H9 (cell line): ENCODE measurements at regions not wholly inside any gene's neighbourhood (a gene's known extent, or its start where the extent isn't known, plus 50 kb on each side); places are given as distances from the start of the nearest gene placed in this dataset.

Experiments
- DNase-seq: peaks from one replicate; pipeline ENCODE4 v3.0.0-alpha.2; 2017
- H2AFZ ChIP-seq: one replicate; pipeline ENCODE4 v1.6.1; 2013; ENCODE audit warnings: mild to moderate bottlenecking, low read length, control low read depth, moderate library complexity
- H2AK5ac ChIP-seq: 2 replicates; pipeline ENCODE4 v1.6.1; 2013; ENCODE audit warnings: low read length, control low read depth, mixed read lengths; ENCODE audit not compliant: insufficient read length
- H2BK120ac ChIP-seq: one replicate; pipeline ENCODE4 v1.6.1; 2013; ENCODE audit warnings: low read depth, mild to moderate bottlenecking, low read length, control low read depth, inconsistent platforms; ENCODE audit not compliant: poor library complexity, severe bottlenecking
- H2BK12ac ChIP-seq: 2 replicates; pipeline ENCODE4 v1.6.1; 2013; ENCODE audit warnings: low read length, control low read depth, mixed read lengths, low read depth; ENCODE audit not compliant: insufficient read length
- H2BK15ac ChIP-seq: 2 replicates; pipeline ENCODE4 v1.6.1; 2013; ENCODE audit warnings: low read depth, low read length, control low read depth
- H2BK20ac ChIP-seq: one replicate; pipeline ENCODE4 v1.6.1; 2013; ENCODE audit warnings: low read depth, mild to moderate bottlenecking, low read length, control low read depth, inconsistent platforms; ENCODE audit not compliant: poor library complexity, severe bottlenecking
- H2BK5ac ChIP-seq: 2 replicates; pipeline ENCODE4 v1.6.1; 2013; ENCODE audit warnings: low read length, control low read depth, mixed read lengths; ENCODE audit not compliant: insufficient read length
- H3K14ac ChIP-seq: 2 replicates; pipeline ENCODE4 v1.6.1; 2013; ENCODE audit warnings: low read length, control low read depth; ENCODE audit not compliant: insufficient read depth
- H3K18ac ChIP-seq: 2 replicates; pipeline ENCODE4 v1.6.1; 2013; ENCODE audit warnings: low read depth, mild to moderate bottlenecking, mixed read lengths, low read length, control low read depth; ENCODE audit not compliant: insufficient read length
- H3K23ac ChIP-seq: 2 replicates; pipeline ENCODE4 v1.6.1; 2013; ENCODE audit warnings: low read length, control low read depth, mixed read lengths, low read depth; ENCODE audit not compliant: insufficient read length
- H3K23me2 ChIP-seq: 2 replicates; pipeline ENCODE4 v1.6.1; 2013; ENCODE audit warnings: low read depth, mild to moderate bottlenecking, mixed read lengths, low read length, control low read depth; ENCODE audit not compliant: insufficient read length, poor library complexity, severe bottlenecking
- H3K27ac ChIP-seq: 2 replicates; pipeline ENCODE4 v1.5.1; 2013; ENCODE audit warnings: low read length, control low read depth, mixed read lengths, low read depth; ENCODE audit not compliant: insufficient read length
- H3K27me3 ChIP-seq: 2 replicates; pipeline ENCODE4 v1.6.1; 2013; ENCODE audit warnings: low read length, control low read depth, inconsistent platforms; ENCODE audit not compliant: insufficient read depth
- H3K4ac ChIP-seq: 2 replicates; pipeline ENCODE4 v1.6.1; 2013; ENCODE audit warnings: low read depth, mild to moderate bottlenecking, control low read depth, inconsistent platforms, low read length, moderate library complexity
- H3K4me1 ChIP-seq: 2 replicates; pipeline ENCODE4 v1.6.1; 2013; ENCODE audit warnings: low read length, control low read depth, inconsistent platforms; ENCODE audit not compliant: insufficient read depth
- H3K4me2 ChIP-seq: 2 replicates; pipeline ENCODE4 v1.6.1; 2013; ENCODE audit warnings: low read length, control low read depth, mixed read lengths; ENCODE audit not compliant: insufficient read length, insufficient read depth
- H3K56ac ChIP-seq: 2 replicates; pipeline ENCODE4 v1.6.1; 2013; ENCODE audit warnings: low read depth, mild to moderate bottlenecking, mixed read lengths, low read length, control low read depth; ENCODE audit not compliant: insufficient read length
- H3K79me1 ChIP-seq: 2 replicates; pipeline ENCODE4 v1.6.1; 2013; ENCODE audit warnings: low read depth, mild to moderate bottlenecking, moderate library complexity, low read length, control low read depth, inconsistent platforms; ENCODE audit not compliant: insufficient read depth, poor library complexity, severe bottlenecking
- H3K79me2 ChIP-seq: 2 replicates; pipeline ENCODE4 v1.6.1; 2013; ENCODE audit warnings: low read length, control low read depth, inconsistent platforms; ENCODE audit not compliant: insufficient read depth
- H3K9ac ChIP-seq: 2 replicates; pipeline ENCODE4 v1.6.1; 2013; ENCODE audit warnings: low read length, control low read depth, mixed read lengths; ENCODE audit not compliant: insufficient read length; ENCODE audit errors: extremely low read depth
- H3K9me3 ChIP-seq: one replicate; pipeline ENCODE4 v1.6.1; 2013; ENCODE audit warnings: low read depth, low read length, inconsistent platforms; ENCODE audit not compliant: control insufficient read depth
- H3T11ph ChIP-seq: one replicate; pipeline ENCODE4 v1.6.1; 2013; ENCODE audit warnings: mild to moderate bottlenecking, low read length, control low read depth, inconsistent platforms
- H4K20me1 ChIP-seq: one replicate; pipeline ENCODE4 v1.6.1; 2013; ENCODE audit not compliant: control insufficient read depth, insufficient read length, insufficient read depth
- H4K5ac ChIP-seq: 2 replicates; pipeline ENCODE4 v1.6.1; 2013; ENCODE audit warnings: low read depth, mild to moderate bottlenecking, mixed read lengths, low read length, control low read depth; ENCODE audit not compliant: insufficient read length
- H4K8ac ChIP-seq: replicated peaks from 2 replicates; pipeline ENCODE4 v1.6.1; 2013; ENCODE audit warnings: low read length, control low read depth, mixed read lengths, low read depth; ENCODE audit not compliant: insufficient read length
- H4K91ac ChIP-seq: 2 replicates; pipeline ENCODE4 v1.6.1; 2013; ENCODE audit warnings: low read depth, mild to moderate bottlenecking, moderate library complexity, mixed read lengths, low read length, control low read depth; ENCODE audit not compliant: insufficient read length
- H3K27ac Mint-ChIP-seq, 3 experiments: 2 replicates in 2 of 3; 3 replicates in 1 of 3; pipeline ENCODE4 v1.8.0; 2020 to 2021; ENCODE audit warnings: mixed read lengths in 3 of 3, mild to moderate bottlenecking in 1 of 3, moderate library complexity in 1 of 3
- H3K27me3 Mint-ChIP-seq: 2 replicates; pipeline ENCODE4 v1.8.0; 2021; ENCODE audit warnings: low read depth, mild to moderate bottlenecking, moderate library complexity, mixed read lengths
- H3K36me3 Mint-ChIP-seq, 3 experiments: 2 replicates in 2 of 3; 3 replicates in 1 of 3; pipeline ENCODE4 v1.8.0; 2020 to 2021; ENCODE audit warnings: low read depth in 3 of 3, mixed read lengths in 3 of 3; ENCODE audit not compliant: insufficient read depth in 1 of 3
- H3K4me1 Mint-ChIP-seq, 2 experiments: 2 replicates each; pipeline ENCODE4 v1.8.0; 2020; ENCODE audit warnings: mixed read lengths in 2 of 2
- H3K4me3 Mint-ChIP-seq, 2 experiments: 2 replicates in 1 of 2; 3 replicates in 1 of 2; pipeline ENCODE4 v1.8.0; 2020 to 2021; ENCODE audit warnings: mild to moderate bottlenecking in 2 of 2, mixed read lengths in 2 of 2, moderate library complexity in 1 of 2
- H3K9me3 Mint-ChIP-seq, 2 experiments: 2 replicates in 1 of 2; 3 replicates in 1 of 2; pipeline ENCODE4 v1.8.0; 2020; ENCODE audit warnings: mild to moderate bottlenecking in 2 of 2, mixed read lengths in 2 of 2, moderate library complexity in 1 of 2
- CTCF ChIP-seq: fragments of 200-600 bp; sonication (generic); conservative IDR thresholded peaks from 3 replicates; pipeline ENCODE4 v1.8.0; 2021; ENCODE audit warnings: antibody characterized with exemption, mild to moderate bottlenecking
- WGBS: extraction: QIAGEN DNeasy Blood & Tissue Kit; methylation state at CpG from one replicate; pipeline ENCODE4 v1.1.7; 2013; ENCODE audit warnings: missing lambda C conversion rate, low lambda C conversion rate, mixed read lengths; ENCODE audit not compliant: insufficient read length; ENCODE audit errors: extremely low coverage; 5-methylcytosine and 5-hydroxymethylcytosine counted together

GRCh38 chr9:89732295-89732938 lies 127.6 kb downstream of the GADD45G start:
- H2AFZ ChIP-seq, result no peak overlapping the region

More at GRCh38 chr9:89732295-89732938, 127.6 kb downstream of the GADD45G start:
- Histone ChIP-seq H3K27ac (no peak overlapping the region), H3K9ac (no peak overlapping the region), H3T11ph (no peak overlapping the region), H3K4me2 (no peak overlapping the region), H3K79me2 (no peaks in the 10 kb centered on the region), H3K14ac (no peak overlapping the region), H3K23me2 (no peaks in the 10 kb centered on the region), H3K18ac (no peak overlapping the region), H4K5ac (no peak overlapping the region), H3K4me1 (no peaks in the 10 kb centered on the region), H2BK20ac (no peak overlapping the region), H3K56ac (no peak overlapping the region), H3K79me1 (no peaks in the 10 kb centered on the region), H2BK15ac (no peak overlapping the region), H2AK5ac (no peak overlapping the region), H3K27me3 (no peaks in the 10 kb centered on the region), H2BK12ac (no peak overlapping the region), H3K9me3 (no peaks in the 10 kb centered on the region), H3K4ac (no peak overlapping the region), H3K23ac (no peak overlapping the region), H4K20me1 (no peaks in the 10 kb centered on the region), H2BK120ac (no peak overlapping the region), H4K8ac (no peak overlapping the region), H4K91ac (no peak overlapping the region), H2BK5ac (no peak overlapping the region)
- no CpG with 5 or more reads among the region's 5 CpGs for WGBS
- Mint-ChIP-seq H3K36me3 (no peaks in the 10 kb centered on the region), H3K27me3 (peaks cover 8% of the 10 kb centered on the region), H3K27ac (no peak overlapping the region; a peak in 1 of 7 replicates), H3K4me3 (no peak overlapping the region), H3K9me3 (no peaks in the 10 kb centered on the region), H3K4me1 (peaks cover 8 to 11% of the 10 kb centered on the region in 2 experiments)
- DNase-seq, result no peak
- TF ChIP-seq CTCF, result no peak
